Mammary epithelial cell (primary cell): ENCODE measurements at regions not wholly inside any gene's neighbourhood (a gene's known extent, or its start where the extent isn't known, plus 50 kb on each side); places are given as distances from the start of the nearest gene placed in this dataset.

Experiments used
- CTCF ChIP-seq, 2 donors: IDR thresholded peaks in 1 of 2; conservative IDR thresholded peaks in 1 of 2; 2 replicates each; pipeline ENCODE4 v1.5.1; 2011 to 2012; ENCODE audit warnings: inconsistent platforms in 2 of 2, low read length in 2 of 2, mild to moderate bottlenecking in 2 of 2, control low read depth in 1 of 2, low read depth in 1 of 2; ENCODE audit not compliant: insufficient read depth in 1 of 2; ENCODE audit errors: extremely low read depth in 1 of 2
- EZH2 ChIP-seq: IDR thresholded peaks from 2 replicates; pipeline ENCODE4 v1.6.1; 2012; ENCODE audit warnings: low read length, inconsistent platforms, borderline replicate concordance

GRCh38 chr15:91520850-91521249 is 332.7 kb upstream of the SLCO3A1 start:
- TF ChIP-seq CTCF (conservative IDR thresholded peaks at IDR 0.05 in 1 of 2, IDR thresholded peaks at IDR 0.05 in 1 of 2; ENCODE audit: extremely low read depth in 1 of 2, insufficient read depth in 1 of 2, low read depth in 1 of 2, low read length in 2 of 2) (no peak), EZH2 (no peak)
